Ishikawa (cell line): ENCODE measurements at regions not wholly inside any gene's neighbourhood (a gene's known extent, or its start where the extent isn't known, plus 50 kb on each side); places are given as distances from the start of the nearest gene placed in this dataset.

Experiments
- CEBPB ChIP-seq: IDR thresholded peaks from 2 replicates; pipeline ENCODE4 v1.6.1; 2012
- EP300 ChIP-seq: IDR thresholded peaks from 2 replicates; pipeline ENCODE4 v1.6.1; 2012; ENCODE audit warnings: borderline replicate concordance
- MAX ChIP-seq: IDR thresholded peaks from 2 replicates; pipeline ENCODE4 v1.6.1; 2012
- TAF1 ChIP-seq: IDR thresholded peaks from 2 replicates; pipeline ENCODE4 v1.6.1; 2012; ENCODE audit warnings: low read depth, mild to moderate bottlenecking

GRCh38 chr2:47690132-47690531, 92.8 kb upstream of the MSH6 start:
- TF ChIP-seq TAF1 (no peak), MAX (no peak), EP300 (no peak), CEBPB (no peak)
